B cell (primary cell): ENCODE measurements at regions not wholly inside any gene's neighbourhood (a gene's known extent, or its start where the extent isn't known, plus 50 kb on each side); places are given as distances from the start of the nearest gene placed in this dataset.

Experiments
- ATAC-seq: fragments of 200-7000 bp; cut with Tn5 transposase; one replicate; pipeline ENCODE4 v1.10.0; 2021; ENCODE audit warnings: low read depth, mild to moderate bottlenecking, moderate number of reproducible peaks, moderate library complexity
- CTCF ChIA-PET: fragments of 350-600 bp; sonication (Branson Sonifier 250); formaldehyde crosslinking; loops from one replicate; lab custom pipeline; 2021; ENCODE audit warnings: antibody characterized with exemption, inconsistent platforms; lab: Charles Lee
- POLR2A ChIA-PET: fragments of 350-600 bp; sonication (Branson Sonifier 250); formaldehyde crosslinking; loops from one replicate; lab custom pipeline; 2021; ENCODE audit warnings: antibody characterized with exemption; lab: Charles Lee
- DNase-seq: peaks from one replicate; pipeline ENCODE4 v3.0.0; 2013
- H2AFZ ChIP-seq: 2 replicates; pipeline ENCODE4 v1.6.1; 2012; ENCODE audit warnings: mild to moderate bottlenecking, low read depth, low read length; ENCODE audit not compliant: insufficient read depth, poor library complexity, severe bottlenecking
- H3K27ac ChIP-seq, 2 donors: 1 replicate in 1 of 2; 2 replicates in 1 of 2; pipeline ENCODE4 v1.5.1; 2012 to 2013; ENCODE audit warnings: low read length in 2 of 2, mild to moderate bottlenecking in 2 of 2, moderate library complexity in 1 of 2
- H3K27me3 ChIP-seq, 4 experiments: fragments of 200-600 bp in 1 of 4; sonication (generic) in 1 of 4; replicated peaks in 1 of 4; 1 replicate in 2 of 4; 2 replicates in 2 of 4; pipeline versions ENCODE4 v1.6.1 to v1.7.0; 2013 to 2016; ENCODE audit warnings: low read length in 3 of 4, mild to moderate bottlenecking in 2 of 4, mixed read lengths in 1 of 4, moderate library complexity in 1 of 4; ENCODE audit not compliant: insufficient read depth in 4 of 4, control insufficient read depth in 3 of 4; ENCODE audit errors: control extremely low read depth in 1 of 4
- H3K36me3 ChIP-seq, 2 experiments: replicated peaks in 1 of 2; 1 replicate in 1 of 2; 2 replicates in 1 of 2; pipeline versions ENCODE4 v1.6.1 to v1.7.1; 2013; ENCODE audit warnings: low read length in 1 of 2; ENCODE audit not compliant: insufficient read depth in 2 of 2, control insufficient read depth in 1 of 2; ENCODE audit errors: control extremely low read depth in 1 of 2, extremely low read depth in 1 of 2
- H3K4me1 ChIP-seq, 2 donors: fragments of 200-600 bp in 1 of 2; sonication (generic) in 1 of 2; 1 replicate in 1 of 2; 2 replicates in 1 of 2; pipeline versions ENCODE4 v1.5.1 to v1.6.1; 2013 to 2017; ENCODE audit warnings: low read length in 2 of 2; ENCODE audit not compliant: control insufficient read depth in 2 of 2, insufficient read depth in 2 of 2
- H3K4me2 ChIP-seq: replicated peaks from 2 replicates; pipeline ENCODE3; 2012; ENCODE audit warnings: mild to moderate bottlenecking, low read depth, low read length; ENCODE audit not compliant: poor library complexity, severe bottlenecking
- H3K4me3 ChIP-seq, 5 experiments: fragments of 200-600 bp in 1 of 5; sonication (generic) in 1 of 5; 1 replicate in 3 of 5; 2 replicates in 2 of 5; pipeline versions ENCODE4 v1.5.1 to v1.7.0; 2011 to 2016; ENCODE audit warnings: low read length in 4 of 5, mild to moderate bottlenecking in 4 of 5, low read depth in 2 of 5, control low read depth in 1 of 5, moderate library complexity in 1 of 5; ENCODE audit not compliant: insufficient read depth in 1 of 5; ENCODE audit errors: control extremely low read depth in 1 of 5, extremely low read depth in 1 of 5
- H3K79me2 ChIP-seq: fragments of 200-600 bp; sonication (generic); one replicate; pipeline ENCODE4 v1.6.0; 2016; ENCODE audit warnings: low read length; ENCODE audit not compliant: control insufficient read depth, insufficient read depth
- H3K9ac ChIP-seq: fragments of 200-600 bp; sonication (generic); 2 replicates; pipeline ENCODE4 v1.6.1; 2017; ENCODE audit warnings: mild to moderate bottlenecking, low read length, moderate library complexity
- H3K9me3 ChIP-seq, 3 donors: one replicate each; pipeline versions ENCODE4 v1.6.1 to v1.7.1; 2013; ENCODE audit warnings: low read length in 2 of 3; ENCODE audit not compliant: control insufficient read depth in 2 of 3, insufficient read depth in 1 of 3; ENCODE audit errors: control extremely low read depth in 1 of 3
- H4K20me1 ChIP-seq: 2 replicates; pipeline ENCODE4 v1.6.0; 2012; ENCODE audit warnings: mild to moderate bottlenecking, low read length; ENCODE audit not compliant: insufficient read depth, control insufficient read depth, poor library complexity, severe bottlenecking
- H3K27ac Mint-ChIP-seq: one replicate; pipeline ENCODE4 v1.8.0; 2021; ENCODE audit warnings: mixed read lengths
- H3K27me3 Mint-ChIP-seq: one replicate; pipeline ENCODE4 v1.8.0; 2021; ENCODE audit warnings: mixed read lengths
- H3K4me1 Mint-ChIP-seq: one replicate; pipeline ENCODE4 v1.8.0; 2021; ENCODE audit warnings: mixed read lengths
- H3K4me3 Mint-ChIP-seq: one replicate; pipeline ENCODE4 v1.8.0; 2021; ENCODE audit warnings: mixed read lengths
- H3K9me3 Mint-ChIP-seq: one replicate; pipeline ENCODE4 v1.8.0; 2022; ENCODE audit warnings: mixed read lengths; ENCODE audit not compliant: insufficient read depth
- EZH2 ChIP-seq: IDR thresholded peaks from 2 replicates; pipeline ENCODE4 v1.6.1; 2012; ENCODE audit warnings: borderline replicate concordance, low read depth, mild to moderate bottlenecking, moderate library complexity, low read length; ENCODE audit not compliant: insufficient read depth, poor library complexity, severe bottlenecking
- WGBS: methylation state at CpG from one replicate; pipeline ENCODE4 v1.1.5; 2013; ENCODE audit warnings: missing lambda C conversion rate; ENCODE audit not compliant: insufficient coverage; 5-methylcytosine and 5-hydroxymethylcytosine counted together
- intact Hi-C: fragments of 100-400 bp; cut with micrococcal nuclease; formaldehyde crosslinking; loops from one replicate; pipeline ENCODE4 v1.10.0; 2022
- TF ChIP-seq, protein P1 (sequence below): fragments of 200-600 bp; IDR thresholded peaks from one replicate; pipeline ENCODE4 v1.8.0; 2022; ENCODE audit warnings: antibody characterized with exemption, mild to moderate bottlenecking

DNA sequence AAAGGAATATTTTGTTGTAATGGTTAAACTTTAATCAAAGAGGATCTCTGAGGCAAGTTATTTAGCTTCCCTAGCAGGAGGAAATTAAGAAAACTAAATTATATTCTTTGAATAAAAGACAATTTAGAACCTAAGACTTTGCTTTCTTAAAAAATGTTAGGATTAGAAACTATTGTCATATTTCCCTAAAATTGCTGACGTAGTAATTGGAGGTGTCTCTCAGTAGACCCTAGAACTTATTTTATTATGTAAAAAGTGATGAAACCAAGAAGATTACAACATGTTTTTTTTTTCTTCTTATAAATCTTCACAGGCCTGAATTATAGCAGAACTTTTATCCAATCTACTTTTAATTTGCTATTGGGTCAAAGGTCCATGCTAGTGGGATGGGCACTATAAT is 363.3 kb upstream of the THRB start:
- no peak overlapping the region for H3K4me3 Mint-ChIP-seq
- H3K4me1 Mint-ChIP-seq, result no peaks in the 10 kb centered on the region
- WGBS, result no CpG with 5 or more reads among the region's 1 CpG
- H3K4me1 ChIP-seq, result no peaks in the 10 kb centered on the region
- H3K79me2 ChIP-seq, result no peaks in the 10 kb centered on the region
- H2AFZ ChIP-seq, result no peak overlapping the region
- H3K4me2 ChIP-seq, result no peak overlapping the region
- H3K27ac ChIP-seq, result no peak overlapping the region
- no peaks in the 10 kb centered on the region for H3K9me3 ChIP-seq
- ATAC-seq (no peak), DNase-seq (no peak)
- no peak overlapping the region for H3K9ac ChIP-seq
- POLR2A ChIA-PET, result no interaction called here
- H3K9me3 Mint-ChIP-seq, result peaks cover 2% of the 10 kb centered on the region
- no peaks in the 10 kb centered on the region for H3K27me3 Mint-ChIP-seq
- H3K36me3 ChIP-seq, result no peaks in the 10 kb centered on the region
- no peaks in the 10 kb centered on the region for H3K27me3 ChIP-seq
- intact Hi-C loops, result no loop called here
- CTCF ChIA-PET, result no interaction called here
- no peak overlapping the region for H3K4me3 ChIP-seq
- no peak for TF ChIP-seq EZH2
- TF ChIP-seq, protein P1, sequence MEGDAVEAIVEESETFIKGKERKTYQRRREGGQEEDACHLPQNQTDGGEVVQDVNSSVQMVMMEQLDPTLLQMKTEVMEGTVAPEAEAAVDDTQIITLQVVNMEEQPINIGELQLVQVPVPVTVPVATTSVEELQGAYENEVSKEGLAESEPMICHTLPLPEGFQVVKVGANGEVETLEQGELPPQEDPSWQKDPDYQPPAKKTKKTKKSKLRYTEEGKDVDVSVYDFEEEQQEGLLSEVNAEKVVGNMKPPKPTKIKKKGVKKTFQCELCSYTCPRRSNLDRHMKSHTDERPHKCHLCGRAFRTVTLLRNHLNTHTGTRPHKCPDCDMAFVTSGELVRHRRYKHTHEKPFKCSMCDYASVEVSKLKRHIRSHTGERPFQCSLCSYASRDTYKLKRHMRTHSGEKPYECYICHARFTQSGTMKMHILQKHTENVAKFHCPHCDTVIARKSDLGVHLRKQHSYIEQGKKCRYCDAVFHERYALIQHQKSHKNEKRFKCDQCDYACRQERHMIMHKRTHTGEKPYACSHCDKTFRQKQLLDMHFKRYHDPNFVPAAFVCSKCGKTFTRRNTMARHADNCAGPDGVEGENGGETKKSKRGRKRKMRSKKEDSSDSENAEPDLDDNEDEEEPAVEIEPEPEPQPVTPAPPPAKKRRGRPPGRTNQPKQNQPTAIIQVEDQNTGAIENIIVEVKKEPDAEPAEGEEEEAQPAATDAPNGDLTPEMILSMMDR, result no peak
- no peaks in the 10 kb centered on the region for H4K20me1 ChIP-seq
- no peak overlapping the region for H3K27ac Mint-ChIP-seq

DNA sequence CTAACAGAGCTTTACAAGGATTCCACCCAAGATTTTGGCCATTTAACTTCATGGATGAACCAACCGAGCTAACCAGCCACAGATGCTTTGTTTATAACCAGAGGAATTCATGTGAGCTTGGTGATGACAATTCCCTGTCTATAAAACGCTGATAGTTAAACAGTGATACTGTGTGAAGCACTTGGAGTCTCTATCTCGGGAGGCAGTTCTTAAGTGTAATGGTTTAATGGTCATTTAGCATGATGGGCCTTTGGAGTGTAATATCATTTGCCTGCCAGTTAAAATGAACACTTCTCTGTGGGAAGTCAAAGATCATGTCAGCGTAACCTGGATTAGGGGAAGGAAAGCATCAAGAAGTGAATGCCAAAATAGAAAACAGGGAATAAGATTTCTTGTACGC is 368.6 kb upstream of the THRB start:
- ChIA-PET CTCF (no interaction called here), POLR2A (no interaction called here)
- H3K27ac ChIP-seq, result no peak overlapping the region
- H3K4me1 Mint-ChIP-seq, result no peaks in the 10 kb centered on the region
- no peak overlapping the region for H2AFZ ChIP-seq
- H3K79me2 ChIP-seq, result no peaks in the 10 kb centered on the region
- no peaks in the 10 kb centered on the region for H3K27me3 ChIP-seq
- intact Hi-C loops, result no loop called here
- H3K36me3 ChIP-seq, result no peaks in the 10 kb centered on the region
- H3K9me3 Mint-ChIP-seq, result no peaks in the 10 kb centered on the region
- H3K4me3 Mint-ChIP-seq, result no peak overlapping the region
- H3K27ac Mint-ChIP-seq, result no peak overlapping the region
- no peak overlapping the region for H3K9ac ChIP-seq
- H3K9me3 ChIP-seq, result no peaks in the 10 kb centered on the region
- DNase-seq (no peak), ATAC-seq (no peak)
- no peak overlapping the region for H3K4me3 ChIP-seq
- WGBS, result 69% methylated on average over 4 of the region's 5 CpGs
- no peaks in the 10 kb centered on the region for H4K20me1 ChIP-seq
- H3K27me3 Mint-ChIP-seq, result no peaks in the 10 kb centered on the region
- H3K4me2 ChIP-seq, result no peak overlapping the region
- no peaks in the 10 kb centered on the region for H3K4me1 ChIP-seq
- TF ChIP-seq EZH2, result no peak
- TF ChIP-seq, protein P1, result no peak
